Liver (tissue), 8 donors: ENCODE measurements at regions not wholly inside any gene's neighbourhood (a gene's known extent, or its start where the extent isn't known, plus 50 kb on each side); places are given as distances from the start of the nearest gene placed in this dataset.

Source experiments
- DNase-seq: peaks from one replicate; pipeline ENCODE4 v3.0.0-alpha.2; 2017; ENCODE audit warnings: low spot score
- H3K27ac ChIP-seq, 2 donors: one replicate each; pipeline ENCODE4 v1.7.0; 2013; ENCODE audit warnings: inconsistent platforms in 2 of 2, low read length in 2 of 2, control low read depth in 1 of 2, low read depth in 1 of 2, mild to moderate bottlenecking in 1 of 2
- H3K27me3 ChIP-seq, 4 donors: one replicate each; pipeline versions ENCODE4 v1.6.1 to v1.7.0; 2013; ENCODE audit warnings: low read length in 3 of 4, inconsistent platforms in 1 of 4, mild to moderate bottlenecking in 1 of 4, moderate library complexity in 1 of 4; ENCODE audit not compliant: control insufficient read depth in 4 of 4, insufficient read depth in 4 of 4
- H3K36me3 ChIP-seq, 4 donors: one replicate each; pipeline versions ENCODE4 v1.6.1 to v1.7.0; 2013; ENCODE audit warnings: low read length in 3 of 4, mild to moderate bottlenecking in 3 of 4, low read depth in 1 of 4, moderate library complexity in 1 of 4; ENCODE audit not compliant: control insufficient read depth in 4 of 4, insufficient read depth in 3 of 4
- H3K4me1 ChIP-seq, 4 donors: one replicate each; pipeline versions ENCODE4 v1.6.1 to v1.7.0; 2013; ENCODE audit warnings: low read length in 3 of 4, mild to moderate bottlenecking in 3 of 4, moderate library complexity in 1 of 4; ENCODE audit not compliant: control insufficient read depth in 4 of 4, insufficient read depth in 4 of 4
- H3K4me3 ChIP-seq, 3 donors: one replicate each; pipeline versions ENCODE4 v1.6.1 to v1.7.0; 2013; ENCODE audit warnings: low read length in 3 of 3, control low read depth in 1 of 3, low read depth in 1 of 3, mild to moderate bottlenecking in 1 of 3
- H3K9ac ChIP-seq, 2 donors: one replicate each; pipeline ENCODE4 v1.7.0; 2013; ENCODE audit warnings: low read length in 2 of 2, mild to moderate bottlenecking in 2 of 2, moderate library complexity in 2 of 2, control low read depth in 1 of 2, low read depth in 1 of 2
- H3K9me3 ChIP-seq, 4 donors: one replicate each; pipeline versions ENCODE4 v1.6.1 to v1.7.0; 2013; ENCODE audit warnings: low read length in 3 of 4; ENCODE audit not compliant: control insufficient read depth in 4 of 4
- EGR1 ChIP-seq, 2 donors: IDR thresholded peaks; 2 replicates each; pipeline ENCODE4 v1.6.1; 2016 to 2018; ENCODE audit warnings: antibody characterized with exemption in 2 of 2, low read depth in 2 of 2
- HNF4A ChIP-seq, 2 donors: conservative IDR thresholded peaks; 2 replicates each; pipeline ENCODE4 v1.6.1; 2016; ENCODE audit warnings: antibody characterized with exemption in 2 of 2, mild to moderate bottlenecking in 2 of 2
- HNF4G ChIP-seq: IDR thresholded peaks from 2 replicates; pipeline ENCODE4 v1.6.1; 2016; ENCODE audit warnings: antibody characterized with exemption
- JUND ChIP-seq, 2 donors: IDR thresholded peaks; 2 replicates each; pipeline ENCODE4 v1.6.1; 2016; ENCODE audit warnings: antibody characterized with exemption in 2 of 2
- NR2F2 ChIP-seq: IDR thresholded peaks from 2 replicates; pipeline ENCODE4 v1.6.1; 2016; ENCODE audit warnings: antibody characterized with exemption
- RAD21 ChIP-seq, 2 donors: IDR thresholded peaks; 2 replicates each; pipeline ENCODE4 v1.6.1; 2016; ENCODE audit warnings: antibody characterized with exemption in 2 of 2, mild to moderate bottlenecking in 2 of 2
- SP1 ChIP-seq: IDR thresholded peaks from 2 replicates; pipeline ENCODE4 v1.6.1; 2018; ENCODE audit warnings: antibody characterized with exemption, mild to moderate bottlenecking
- TAF1 ChIP-seq: conservative IDR thresholded peaks from 2 replicates; pipeline ENCODE4 v1.6.1; 2016; ENCODE audit warnings: antibody characterized with exemption, mild to moderate bottlenecking
- YY1 ChIP-seq: IDR thresholded peaks from 2 replicates; pipeline ENCODE4 v1.6.1; 2016; ENCODE audit warnings: antibody characterized with exemption, mild to moderate bottlenecking
- WGBS: extraction: QIAGEN DNeasy Blood & Tissue Kit; methylation state at CpG from one replicate; pipeline ENCODE4 v1.1.7; 2013; 5-methylcytosine and 5-hydroxymethylcytosine counted together
- TF ChIP-seq, protein P1 (sequence below): IDR thresholded peaks from 2 replicates; pipeline ENCODE4 v1.6.1; 2016; ENCODE audit warnings: antibody characterized with exemption
- TF ChIP-seq, protein P2 (sequence below): fragments of 150-350 bp; IDR thresholded peaks from 2 replicates; pipeline ENCODE4 v1.5.1; 2017; ENCODE audit warnings: improper control_type of control experiment, low read depth, low read length; ENCODE audit not compliant: missing input control
- TF ChIP-seq, protein P3 (sequence below): IDR thresholded peaks from 2 replicates; pipeline ENCODE4 v1.6.1; 2016; ENCODE audit warnings: antibody characterized with exemption, mild to moderate bottlenecking
- donor health status: healthy.
- donor health status: healthy.
- donor health status: healthy.
- donor health status: healthy.
- donor health status: healthy.

DNA sequence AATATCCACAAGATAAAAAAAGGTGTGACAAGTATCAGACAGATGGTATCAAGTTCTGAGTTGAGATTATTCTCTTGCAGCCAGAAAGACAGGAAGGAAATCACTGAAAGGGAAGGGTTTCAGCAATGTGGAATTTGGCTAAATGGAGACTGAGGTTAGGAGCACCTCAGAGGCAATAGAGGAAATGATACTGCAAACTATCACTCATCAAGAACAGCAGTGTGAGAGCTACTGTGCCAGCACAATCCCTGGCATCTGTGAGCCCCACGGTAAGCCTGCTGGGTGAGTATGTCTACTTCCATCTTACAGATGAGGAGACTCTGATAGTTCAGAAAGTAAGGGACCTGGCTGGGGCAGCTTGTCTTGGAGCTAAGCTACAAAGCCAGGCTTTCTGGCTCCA is 162.0 kb downstream of the SALL1 start:
- H3K4me3 ChIP-seq: no peak overlapping the region
- peaks cover 0 to 5% (median 0%) of the 10 kb centered on the region in 4 donors for H3K4me1 ChIP-seq
- H3K36me3 ChIP-seq: no peaks in the 10 kb centered on the region
- H3K27ac ChIP-seq: no peak overlapping the region
- no peaks in the 10 kb centered on the region for H3K27me3 ChIP-seq
- DNase-seq: no peak
- TF ChIP-seq, protein P1, sequence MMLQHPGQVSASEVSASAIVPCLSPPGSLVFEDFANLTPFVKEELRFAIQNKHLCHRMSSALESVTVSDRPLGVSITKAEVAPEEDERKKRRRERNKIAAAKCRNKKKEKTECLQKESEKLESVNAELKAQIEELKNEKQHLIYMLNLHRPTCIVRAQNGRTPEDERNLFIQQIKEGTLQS: no peak
- TF ChIP-seq, protein P2, sequence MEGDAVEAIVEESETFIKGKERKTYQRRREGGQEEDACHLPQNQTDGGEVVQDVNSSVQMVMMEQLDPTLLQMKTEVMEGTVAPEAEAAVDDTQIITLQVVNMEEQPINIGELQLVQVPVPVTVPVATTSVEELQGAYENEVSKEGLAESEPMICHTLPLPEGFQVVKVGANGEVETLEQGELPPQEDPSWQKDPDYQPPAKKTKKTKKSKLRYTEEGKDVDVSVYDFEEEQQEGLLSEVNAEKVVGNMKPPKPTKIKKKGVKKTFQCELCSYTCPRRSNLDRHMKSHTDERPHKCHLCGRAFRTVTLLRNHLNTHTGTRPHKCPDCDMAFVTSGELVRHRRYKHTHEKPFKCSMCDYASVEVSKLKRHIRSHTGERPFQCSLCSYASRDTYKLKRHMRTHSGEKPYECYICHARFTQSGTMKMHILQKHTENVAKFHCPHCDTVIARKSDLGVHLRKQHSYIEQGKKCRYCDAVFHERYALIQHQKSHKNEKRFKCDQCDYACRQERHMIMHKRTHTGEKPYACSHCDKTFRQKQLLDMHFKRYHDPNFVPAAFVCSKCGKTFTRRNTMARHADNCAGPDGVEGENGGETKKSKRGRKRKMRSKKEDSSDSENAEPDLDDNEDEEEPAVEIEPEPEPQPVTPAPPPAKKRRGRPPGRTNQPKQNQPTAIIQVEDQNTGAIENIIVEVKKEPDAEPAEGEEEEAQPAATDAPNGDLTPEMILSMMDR: no peak
- TF ChIP-seq, protein P3, sequence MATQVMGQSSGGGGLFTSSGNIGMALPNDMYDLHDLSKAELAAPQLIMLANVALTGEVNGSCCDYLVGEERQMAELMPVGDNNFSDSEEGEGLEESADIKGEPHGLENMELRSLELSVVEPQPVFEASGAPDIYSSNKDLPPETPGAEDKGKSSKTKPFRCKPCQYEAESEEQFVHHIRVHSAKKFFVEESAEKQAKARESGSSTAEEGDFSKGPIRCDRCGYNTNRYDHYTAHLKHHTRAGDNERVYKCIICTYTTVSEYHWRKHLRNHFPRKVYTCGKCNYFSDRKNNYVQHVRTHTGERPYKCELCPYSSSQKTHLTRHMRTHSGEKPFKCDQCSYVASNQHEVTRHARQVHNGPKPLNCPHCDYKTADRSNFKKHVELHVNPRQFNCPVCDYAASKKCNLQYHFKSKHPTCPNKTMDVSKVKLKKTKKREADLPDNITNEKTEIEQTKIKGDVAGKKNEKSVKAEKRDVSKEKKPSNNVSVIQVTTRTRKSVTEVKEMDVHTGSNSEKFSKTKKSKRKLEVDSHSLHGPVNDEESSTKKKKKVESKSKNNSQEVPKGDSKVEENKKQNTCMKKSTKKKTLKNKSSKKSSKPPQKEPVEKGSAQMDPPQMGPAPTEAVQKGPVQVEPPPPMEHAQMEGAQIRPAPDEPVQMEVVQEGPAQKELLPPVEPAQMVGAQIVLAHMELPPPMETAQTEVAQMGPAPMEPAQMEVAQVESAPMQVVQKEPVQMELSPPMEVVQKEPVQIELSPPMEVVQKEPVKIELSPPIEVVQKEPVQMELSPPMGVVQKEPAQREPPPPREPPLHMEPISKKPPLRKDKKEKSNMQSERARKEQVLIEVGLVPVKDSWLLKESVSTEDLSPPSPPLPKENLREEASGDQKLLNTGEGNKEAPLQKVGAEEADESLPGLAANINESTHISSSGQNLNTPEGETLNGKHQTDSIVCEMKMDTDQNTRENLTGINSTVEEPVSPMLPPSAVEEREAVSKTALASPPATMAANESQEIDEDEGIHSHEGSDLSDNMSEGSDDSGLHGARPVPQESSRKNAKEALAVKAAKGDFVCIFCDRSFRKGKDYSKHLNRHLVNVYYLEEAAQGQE: no peak
- TF ChIP-seq RAD21 (IDR thresholded peaks at IDR 0.05) (no peak), NR2F2 (no peak)
- WGBS: 77% methylated on average over 1 of the region's 1 CpG
- peaks cover 0 to 2% (median 0%) of the 10 kb centered on the region in 4 donors for H3K9me3 ChIP-seq
- no peak overlapping the region for H3K9ac ChIP-seq

DNA sequence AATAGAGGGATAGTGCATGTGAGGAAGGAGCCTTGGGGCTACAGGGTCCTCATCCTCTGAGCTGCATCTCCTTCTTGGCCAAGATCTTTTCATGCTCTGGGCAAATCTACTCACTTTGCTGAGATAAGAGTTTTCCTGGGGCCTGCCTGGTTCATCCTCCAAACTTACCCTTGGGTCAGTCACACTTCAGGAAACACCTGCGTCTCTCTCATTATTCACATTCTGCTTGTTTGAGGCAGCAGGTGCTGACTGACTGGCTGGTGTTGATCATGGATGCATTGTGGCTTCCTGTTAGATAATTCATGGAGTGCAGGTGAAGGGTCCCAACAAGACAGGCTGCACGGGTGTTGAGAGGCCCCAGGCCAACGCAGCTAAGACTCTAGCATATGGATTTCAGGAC is 162.6 kb downstream of the SALL1 start:
- 50% methylated on average over 3 of the region's 3 CpGs for WGBS
- no peak for TF ChIP-seq TAF1
- TF ChIP-seq YY1: no peak
- no peak for TF ChIP-seq EGR1 (IDR thresholded peaks at IDR 0.05; ENCODE audit: low read depth in 2 of 2)
- no peak for TF ChIP-seq NR2F2
- TF ChIP-seq, protein P3: no peak
- no peak for TF ChIP-seq HNF4G
- no peak for TF ChIP-seq HNF4A (conservative IDR thresholded peaks at IDR 0.05)
- TF ChIP-seq JUND (IDR thresholded peaks at IDR 0.05): no peak
- TF ChIP-seq SP1: no peak
- no peak overlapping the region for H3K4me3 ChIP-seq

More for the DNA sequence above, 162.6 kb downstream of the SALL1 start:
- no peaks in the 10 kb centered on the region for H3K27me3 ChIP-seq
- H3K9me3 ChIP-seq: peaks cover 0 to 2% (median 0%) of the 10 kb centered on the region in 4 donors
- DNase-seq: no peak
- H3K36me3 ChIP-seq: no peaks in the 10 kb centered on the region
- H3K4me1 ChIP-seq: peaks cover 0 to 5% (median 0%) of the 10 kb centered on the region in 4 donors
- H3K9ac ChIP-seq: no peak overlapping the region
- no peak overlapping the region for H3K27ac ChIP-seq
